ENCODE measurements at regions not wholly inside any gene's neighbourhood (a gene's known extent, or its start where the extent isn't known, plus 50 kb on each side); places are given as distances from the start of the nearest gene placed in this dataset.

- no peak for DNase-seq
- Histone ChIP-seq H3K4me1 (ENCODE audit: low read length) (peaks cover 1% of the 10 kb centered on the region; the same call in 1 of the 2 replicates), H3K9me2 (replicated peaks; ENCODE audit: insufficient read depth, low read length) (no peaks in the 10 kb centered on the region), H2AFZ (ENCODE audit: low read length) (no peak overlapping the region), H3K27ac (ENCODE audit: low read length) (no peak overlapping the region), H4K20me1 (ENCODE audit: insufficient read depth, low read length) (no peaks in the 10 kb centered on the region), H3K36me3 (replicated peaks; ENCODE audit: insufficient read depth, low read length) (no peaks in the 10 kb centered on the region), H3K79me2 (ENCODE audit: low read length) (no peaks in the 10 kb centered on the region), H3K9ac (ENCODE audit: low read length) (no peak overlapping the region), H3K4me3 (ENCODE audit: low read length) (no peak overlapping the region), H3K4me2 (ENCODE audit: low read depth, low read length) (no peak overlapping the region), H3K27me3 (replicated peaks; ENCODE audit: insufficient read depth, low read length) (no peaks in the 10 kb centered on the region), H3F3A (ENCODE audit: insufficient read depth, low read length) (no peaks in the 10 kb centered on the region), H3K9me3 (replicated peaks; ENCODE audit: insufficient read depth, low read length) (no peaks in the 10 kb centered on the region)
- TF ChIP-seq CTCF (IDR thresholded peaks at IDR 0.05; ENCODE audit: low read length) (no peak), EZH2 (optimal IDR thresholded peaks at IDR 0.05; ENCODE audit: low read depth, low read length) (no peak), EZH2phosphoT487 (IDR thresholded peaks at IDR 0.05; ENCODE audit: low read length) (no peak)
Observed at GRCh38 chr6:141203902-141204575, 928.7 kb upstream of the GJE1 start.

- no peaks in the 10 kb centered on the region for H3K27me3 ChIP-seq (replicated peaks; ENCODE audit: insufficient read depth, low read length)
- no peaks in the 10 kb centered on the region for H3K9me2 ChIP-seq (replicated peaks; ENCODE audit: insufficient read depth, low read length)
- no peak overlapping the region for H3K27ac ChIP-seq (ENCODE audit: low read length)
- no peak for TF ChIP-seq EZH2phosphoT487 (IDR thresholded peaks at IDR 0.05; ENCODE audit: low read length)
- no peaks in the 10 kb centered on the region for H3K36me3 ChIP-seq (replicated peaks; ENCODE audit: insufficient read depth, low read length)
- H4K20me1 ChIP-seq (ENCODE audit: insufficient read depth, low read length), result no peaks in the 10 kb centered on the region
- H3K4me3 ChIP-seq (ENCODE audit: low read length), result no peak overlapping the region
- H3K9me3 ChIP-seq (replicated peaks; ENCODE audit: insufficient read depth, low read length), result no peaks in the 10 kb centered on the region
- H3F3A ChIP-seq (ENCODE audit: insufficient read depth, low read length), result no peaks in the 10 kb centered on the region
- no peak for DNase-seq
- no peak overlapping the region for H3K9ac ChIP-seq (ENCODE audit: low read length)
- H3K4me1 ChIP-seq (ENCODE audit: low read length), result peaks cover 6% of the 10 kb centered on the region; the same call in 1 of the 2 replicates
- H2AFZ ChIP-seq (ENCODE audit: low read length), result no peak overlapping the region
- no peak overlapping the region for H3K4me2 ChIP-seq (ENCODE audit: low read depth, low read length)
- H3K79me2 ChIP-seq (ENCODE audit: low read length), result no peaks in the 10 kb centered on the region
Observed at GRCh38 chr6:141202626-141203025, 930.1 kb upstream of the GJE1 start.

GRCh38 chr6:141199074-141199473 lies 933.7 kb upstream of the GJE1 start:
- Histone ChIP-seq H3K79me2 (ENCODE audit: low read length) (no peaks in the 10 kb centered on the region), H3K4me3 (ENCODE audit: low read length) (no peak overlapping the region), H3F3A (ENCODE audit: insufficient read depth, low read length) (no peaks in the 10 kb centered on the region), H3K27ac (ENCODE audit: low read length) (no peak overlapping the region), H3K36me3 (replicated peaks; ENCODE audit: insufficient read depth, low read length) (no peaks in the 10 kb centered on the region), H2AFZ (ENCODE audit: low read length) (no peak overlapping the region; the same call in 1 of the 2 replicates), H3K9me2 (replicated peaks; ENCODE audit: insufficient read depth, low read length) (no peaks in the 10 kb centered on the region), H3K4me2 (ENCODE audit: low read depth, low read length) (no peak overlapping the region), H3K9ac (ENCODE audit: low read length) (no peak overlapping the region), H3K27me3 (replicated peaks; ENCODE audit: insufficient read depth, low read length) (no peaks in the 10 kb centered on the region), H3K4me1 (ENCODE audit: low read length) (peaks cover 6% of the 10 kb centered on the region; the same call in 1 of the 2 replicates), H3K9me3 (replicated peaks; ENCODE audit: insufficient read depth, low read length) (no peaks in the 10 kb centered on the region), H4K20me1 (ENCODE audit: insufficient read depth, low read length) (no peaks in the 10 kb centered on the region)
- DNase-seq, result peak; percentile 14
- TF ChIP-seq EZH2phosphoT487 (IDR thresholded peaks at IDR 0.05; ENCODE audit: low read length), result no peak

- Histone ChIP-seq H2AFZ (ENCODE audit: low read length) (no peak overlapping the region), H3K4me2 (ENCODE audit: low read depth, low read length) (no peak overlapping the region), H3K4me3 (ENCODE audit: low read length) (no peak overlapping the region), H3K9ac (ENCODE audit: low read length) (no peak overlapping the region), H3K79me2 (ENCODE audit: low read length) (no peaks in the 10 kb centered on the region), H3K36me3 (replicated peaks; ENCODE audit: insufficient read depth, low read length) (no peaks in the 10 kb centered on the region), H4K20me1 (ENCODE audit: insufficient read depth, low read length) (no peaks in the 10 kb centered on the region), H3K4me1 (ENCODE audit: low read length) (peaks cover 6% of the 10 kb centered on the region; the same call in 1 of the 2 replicates), H3K27me3 (replicated peaks; ENCODE audit: insufficient read depth, low read length) (no peaks in the 10 kb centered on the region), H3F3A (ENCODE audit: insufficient read depth, low read length) (no peaks in the 10 kb centered on the region), H3K27ac (ENCODE audit: low read length) (no peak overlapping the region), H3K9me3 (replicated peaks; ENCODE audit: insufficient read depth, low read length) (no peaks in the 10 kb centered on the region), H3K9me2 (replicated peaks; ENCODE audit: insufficient read depth, low read length) (no peaks in the 10 kb centered on the region)
- peak; percentile 15; the same call in 1 of the 2 replicates for TF ChIP-seq CTCF (IDR thresholded peaks at IDR 0.05; ENCODE audit: low read length)
- no peak for TF ChIP-seq EZH2phosphoT487 (IDR thresholded peaks at IDR 0.05; ENCODE audit: low read length)
- no peak for TF ChIP-seq EZH2 (optimal IDR thresholded peaks at IDR 0.05; ENCODE audit: low read depth, low read length)
- DNase-seq, result no peak
Observed at GRCh38 chr6:141195251-141195832, 937.4 kb upstream of the GJE1 start.
